ENCODE measurements at regions not wholly inside any gene's neighbourhood (a gene's known extent, or its start where the extent isn't known, plus 50 kb on each side); places are given as distances from the start of the nearest gene placed in this dataset.
"Not testable (repeated sequence)": the region's sequence is repeated elsewhere in the genome, so short reads cannot be mapped to it uniquely, and the experiment has no call there.

GRCh38 chr2:177000061-177000714, 212.4 kb upstream of the HNRNPA3 start:
- peaks cover 12 to 22% of the 10 kb centered on the region in 2 donors for H3K4me1 ChIP-seq (ENCODE audit: control insufficient read depth in 1 of 2, insufficient read depth in 2 of 2, low read length in 2 of 2)
- H3K27me3 ChIP-seq (ENCODE audit: control insufficient read depth in 1 of 2, insufficient read depth in 2 of 2, low read length in 2 of 2) = no peaks in the 10 kb centered on the region
- no peak overlapping the region for H3K4me3 ChIP-seq (ENCODE audit: low read depth in 1 of 2, low read length in 2 of 2)
- no peaks in the 10 kb centered on the region for H3K36me3 ChIP-seq (ENCODE audit: control insufficient read depth in 1 of 2, insufficient read depth in 2 of 2, low read length in 2 of 2)
- H3K9me3 ChIP-seq (ENCODE audit: control insufficient read depth in 1 of 2, low read length in 2 of 2) = no peaks in the 10 kb centered on the region
- H3K27ac ChIP-seq (ENCODE audit: low read depth, low read length) = no peak overlapping the region
- H3K9ac ChIP-seq (ENCODE audit: low read depth in 1 of 2, low read length in 2 of 2) = no peak overlapping the region

GRCh38 chr2:177000715-177001072, 211.9 kb upstream of the HNRNPA3 start:
- peaks cover 12 to 22% of the 10 kb centered on the region in 2 donors for H3K4me1 ChIP-seq (ENCODE audit: control insufficient read depth in 1 of 2, insufficient read depth in 2 of 2, low read length in 2 of 2)
- no peak overlapping the region for H3K27ac ChIP-seq (ENCODE audit: low read depth, low read length)
- H3K4me3 ChIP-seq (ENCODE audit: low read depth in 1 of 2, low read length in 2 of 2) = no peak overlapping the region
- no peaks in the 10 kb centered on the region for H3K9me3 ChIP-seq (ENCODE audit: control insufficient read depth in 1 of 2, low read length in 2 of 2)
- no peaks in the 10 kb centered on the region for H3K27me3 ChIP-seq (ENCODE audit: control insufficient read depth in 1 of 2, insufficient read depth in 2 of 2, low read length in 2 of 2)
- H3K9ac ChIP-seq (ENCODE audit: low read depth in 1 of 2, low read length in 2 of 2) = no peak overlapping the region
- H3K36me3 ChIP-seq (ENCODE audit: control insufficient read depth in 1 of 2, insufficient read depth in 2 of 2, low read length in 2 of 2) = no peaks in the 10 kb centered on the region

GRCh38 chr2:177001334-177001733, 211.3 kb upstream of the HNRNPA3 start:
- Histone ChIP-seq H3K9ac (ENCODE audit: low read depth in 1 of 2, low read length in 2 of 2) (no peak overlapping the region), H3K9me3 (ENCODE audit: control insufficient read depth in 1 of 2, low read length in 2 of 2) (no peaks in the 10 kb centered on the region)

GRCh38 chr2:177002983-177003382, 209.6 kb upstream of the HNRNPA3 start:
- H3K27ac ChIP-seq (ENCODE audit: low read depth, low read length) = no peak overlapping the region
- no peaks in the 10 kb centered on the region for H3K4me1 ChIP-seq (ENCODE audit: control insufficient read depth in 1 of 2, insufficient read depth in 2 of 2, low read length in 2 of 2)
- H3K9ac ChIP-seq (ENCODE audit: low read depth in 1 of 2, low read length in 2 of 2) = no peak overlapping the region
- H3K27me3 ChIP-seq (ENCODE audit: control insufficient read depth in 1 of 2, insufficient read depth in 2 of 2, low read length in 2 of 2) = no peaks in the 10 kb centered on the region
- H3K9me3 ChIP-seq (ENCODE audit: control insufficient read depth in 1 of 2, low read length in 2 of 2) = no peaks in the 10 kb centered on the region
- no peak overlapping the region for H3K4me3 ChIP-seq (ENCODE audit: low read depth in 1 of 2, low read length in 2 of 2)
- H3K36me3 ChIP-seq (ENCODE audit: control insufficient read depth in 1 of 2, insufficient read depth in 2 of 2, low read length in 2 of 2) = no peaks in the 10 kb centered on the region

More at GRCh38 chr2:177001334-177001733, 211.3 kb upstream of the HNRNPA3 start:
- Histone ChIP-seq H3K36me3 (ENCODE audit: control insufficient read depth in 1 of 2, insufficient read depth in 2 of 2, low read length in 2 of 2) (no peaks in the 10 kb centered on the region), H3K4me1 (ENCODE audit: control insufficient read depth in 1 of 2, insufficient read depth in 2 of 2, low read length in 2 of 2) (peaks cover 12 to 16% of the 10 kb centered on the region in 2 donors), H3K4me3 (ENCODE audit: low read depth in 1 of 2, low read length in 2 of 2) (no peak overlapping the region), H3K27me3 (ENCODE audit: control insufficient read depth in 1 of 2, insufficient read depth in 2 of 2, low read length in 2 of 2) (no peaks in the 10 kb centered on the region), H3K27ac (ENCODE audit: low read depth, low read length) (no peak overlapping the region)

GRCh38 chr2:177007726-177008125, 204.9 kb upstream of the HNRNPA3 start:
- H3K27me3 ChIP-seq (ENCODE audit: control insufficient read depth in 1 of 2, insufficient read depth in 2 of 2, low read length in 2 of 2); H3K27ac ChIP-seq (ENCODE audit: low read depth, low read length); H3K9me3 ChIP-seq (ENCODE audit: control insufficient read depth in 1 of 2, low read length in 2 of 2); H3K4me3 ChIP-seq (ENCODE audit: low read depth in 1 of 2, low read length in 2 of 2); H3K9ac ChIP-seq (ENCODE audit: low read depth in 1 of 2, low read length in 2 of 2); H3K4me1 ChIP-seq (ENCODE audit: control insufficient read depth in 1 of 2, insufficient read depth in 2 of 2, low read length in 2 of 2); H3K36me3 ChIP-seq (ENCODE audit: control insufficient read depth in 1 of 2, insufficient read depth in 2 of 2, low read length in 2 of 2): not testable (repeated sequence)

- not testable (repeated sequence) for H3K4me1 ChIP-seq (ENCODE audit: control insufficient read depth in 1 of 2, insufficient read depth in 2 of 2, low read length in 2 of 2); H3K27me3 ChIP-seq (ENCODE audit: control insufficient read depth in 1 of 2, insufficient read depth in 2 of 2, low read length in 2 of 2); H3K9ac ChIP-seq (ENCODE audit: low read depth in 1 of 2, low read length in 2 of 2); H3K27ac ChIP-seq (ENCODE audit: low read depth, low read length); H3K36me3 ChIP-seq (ENCODE audit: control insufficient read depth in 1 of 2, insufficient read depth in 2 of 2, low read length in 2 of 2); H3K4me3 ChIP-seq (ENCODE audit: low read depth in 1 of 2, low read length in 2 of 2); H3K9me3 ChIP-seq (ENCODE audit: control insufficient read depth in 1 of 2, low read length in 2 of 2)
These were observed 203.9 kb upstream of the HNRNPA3 start for GRCh38 chr2:177008662-177009061.

GRCh38 chr2:177010146-177010545, 202.4 kb upstream of the HNRNPA3 start:
- H3K36me3 ChIP-seq (ENCODE audit: control insufficient read depth in 1 of 2, insufficient read depth in 2 of 2, low read length in 2 of 2) = no peaks in the 10 kb centered on the region
- no peak overlapping the region for H3K4me3 ChIP-seq (ENCODE audit: low read depth in 1 of 2, low read length in 2 of 2)
- no peaks in the 10 kb centered on the region for H3K4me1 ChIP-seq (ENCODE audit: control insufficient read depth in 1 of 2, insufficient read depth in 2 of 2, low read length in 2 of 2)
- H3K27ac ChIP-seq (ENCODE audit: low read depth, low read length) = no peak overlapping the region
- H3K27me3 ChIP-seq (ENCODE audit: control insufficient read depth in 1 of 2, insufficient read depth in 2 of 2, low read length in 2 of 2) = no peaks in the 10 kb centered on the region
- no peak overlapping the region for H3K9ac ChIP-seq (ENCODE audit: low read depth in 1 of 2, low read length in 2 of 2)
- H3K9me3 ChIP-seq (ENCODE audit: control insufficient read depth in 1 of 2, low read length in 2 of 2) = no peaks in the 10 kb centered on the region

- H3K9me3 ChIP-seq (ENCODE audit: control insufficient read depth in 1 of 2, low read length in 2 of 2) = no peaks in the 10 kb centered on the region
- H3K36me3 ChIP-seq (ENCODE audit: control insufficient read depth in 1 of 2, insufficient read depth in 2 of 2, low read length in 2 of 2) = no peaks in the 10 kb centered on the region
- no peak overlapping the region for H3K4me3 ChIP-seq (ENCODE audit: low read depth in 1 of 2, low read length in 2 of 2)
- H3K9ac ChIP-seq (ENCODE audit: low read depth in 1 of 2, low read length in 2 of 2) = no peak overlapping the region
- H3K4me1 ChIP-seq (ENCODE audit: control insufficient read depth in 1 of 2, insufficient read depth in 2 of 2, low read length in 2 of 2) = no peaks in the 10 kb centered on the region
- H3K27ac ChIP-seq (ENCODE audit: low read depth, low read length) = no peak overlapping the region
- H3K27me3 ChIP-seq (ENCODE audit: control insufficient read depth in 1 of 2, insufficient read depth in 2 of 2, low read length in 2 of 2) = no peaks in the 10 kb centered on the region
These were observed 201.7 kb upstream of the HNRNPA3 start for GRCh38 chr2:177010861-177011260.

GRCh38 chr2:177014946-177015345, 197.6 kb upstream of the HNRNPA3 start:
- Histone ChIP-seq H3K27ac (ENCODE audit: low read depth, low read length) (no peak overlapping the region), H3K9me3 (ENCODE audit: control insufficient read depth in 1 of 2, low read length in 2 of 2) (no peaks in the 10 kb centered on the region), H3K27me3 (ENCODE audit: control insufficient read depth in 1 of 2, insufficient read depth in 2 of 2, low read length in 2 of 2) (no peaks in the 10 kb centered on the region), H3K9ac (ENCODE audit: low read depth in 1 of 2, low read length in 2 of 2) (no peak overlapping the region), H3K4me1 (ENCODE audit: control insufficient read depth in 1 of 2, insufficient read depth in 2 of 2, low read length in 2 of 2) (no peaks in the 10 kb centered on the region), H3K4me3 (ENCODE audit: low read depth in 1 of 2, low read length in 2 of 2) (no peak overlapping the region), H3K36me3 (ENCODE audit: control insufficient read depth in 1 of 2, insufficient read depth in 2 of 2, low read length in 2 of 2) (no peaks in the 10 kb centered on the region)

GRCh38 chr2:177015356-177015923, 197.2 kb upstream of the HNRNPA3 start:
- no peak overlapping the region for H3K9ac ChIP-seq (ENCODE audit: low read depth in 1 of 2, low read length in 2 of 2)
- no peaks in the 10 kb centered on the region for H3K9me3 ChIP-seq (ENCODE audit: control insufficient read depth in 1 of 2, low read length in 2 of 2)
- H3K27ac ChIP-seq (ENCODE audit: low read depth, low read length) = no peak overlapping the region
- H3K36me3 ChIP-seq (ENCODE audit: control insufficient read depth in 1 of 2, insufficient read depth in 2 of 2, low read length in 2 of 2) = no peaks in the 10 kb centered on the region
- H3K27me3 ChIP-seq (ENCODE audit: control insufficient read depth in 1 of 2, insufficient read depth in 2 of 2, low read length in 2 of 2) = no peaks in the 10 kb centered on the region
- no peak overlapping the region for H3K4me3 ChIP-seq (ENCODE audit: low read depth in 1 of 2, low read length in 2 of 2)
- H3K4me1 ChIP-seq (ENCODE audit: control insufficient read depth in 1 of 2, insufficient read depth in 2 of 2, low read length in 2 of 2) = no peaks in the 10 kb centered on the region

All from duodenal mucosa (tissue), 2 donors.